Mucosa of gallbladder (tissue), 1 donor: ENCODE measurements at regions not wholly inside any gene's neighbourhood (a gene's known extent, or its start where the extent isn't known, plus 50 kb on each side); places are given as distances from the start of the nearest gene placed in this dataset.
"Not testable (repeated sequence)": the region's sequence is repeated elsewhere in the genome, so short reads cannot be mapped to it uniquely, and the experiment has no call there.

Experiments
- DNase-seq: peaks from one replicate; pipeline ENCODE4 v3.0.0-alpha.2; 2020; ENCODE audit warnings: low spot score
- donor health status: DM: no; HTN: no; CAD: no.

DNA sequence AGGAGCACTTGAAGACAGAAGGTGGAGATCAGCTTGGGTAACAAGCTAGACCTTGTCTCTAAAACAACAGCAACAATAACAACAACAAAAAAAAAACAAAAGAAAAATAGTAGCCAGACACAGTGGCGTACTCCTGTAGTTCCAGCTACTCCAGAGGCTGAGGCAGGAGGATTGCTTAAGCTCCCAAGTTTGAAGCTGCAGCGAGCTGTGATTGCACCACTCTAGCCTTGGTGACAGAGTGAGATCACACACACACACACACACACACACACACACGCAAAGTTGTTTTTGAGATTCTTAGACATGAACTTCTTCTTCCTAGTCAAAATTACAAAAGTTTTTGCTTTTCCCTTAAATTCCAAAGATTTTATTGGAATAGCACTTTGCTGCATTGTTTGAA is 93.0 kb upstream of the IGSF10 start:
- no peak for DNase-seq

GRCh38 chr3:151552589-151552988 is 91.7 kb upstream of the IGSF10 start:
- DNase-seq, result no peak

- DNase-seq, result no peak
These were observed 89.8 kb upstream of the IGSF10 start for GRCh38 chr3:151550642-151551041.

- no peak for DNase-seq
These were observed 89.3 kb upstream of the IGSF10 start for GRCh38 chr3:151550025-151550618.

- DNase-seq, result no peak
These were observed 87.3 kb upstream of the IGSF10 start for GRCh38 chr3:151548195-151548594.

GRCh38 chr3:151544164-151544548 is 83.3 kb upstream of the IGSF10 start:
- no peak for DNase-seq

GRCh38 chr3:151541178-151541577 is 80.3 kb upstream of the IGSF10 start:
- no peak for DNase-seq

DNA sequence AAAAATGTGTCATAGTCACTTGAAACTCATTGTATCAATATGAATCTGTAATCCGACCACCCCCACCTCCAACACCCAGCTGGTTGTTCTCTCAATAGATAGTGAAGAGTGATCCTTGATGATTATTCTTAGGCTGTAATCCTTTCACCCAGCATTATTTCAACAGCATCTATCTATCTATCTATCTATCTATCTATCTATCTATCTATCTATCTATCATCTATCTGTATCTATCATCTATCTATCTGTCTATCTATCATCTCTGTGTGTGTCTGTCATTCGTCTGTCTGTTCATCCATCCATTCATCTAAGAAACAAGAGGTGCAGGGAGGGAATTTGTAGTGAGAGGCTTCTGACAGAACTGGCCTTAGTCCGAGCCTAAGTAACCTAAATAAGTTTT is 78.7 kb upstream of the IGSF10 start:
- no peak for DNase-seq

DNA sequence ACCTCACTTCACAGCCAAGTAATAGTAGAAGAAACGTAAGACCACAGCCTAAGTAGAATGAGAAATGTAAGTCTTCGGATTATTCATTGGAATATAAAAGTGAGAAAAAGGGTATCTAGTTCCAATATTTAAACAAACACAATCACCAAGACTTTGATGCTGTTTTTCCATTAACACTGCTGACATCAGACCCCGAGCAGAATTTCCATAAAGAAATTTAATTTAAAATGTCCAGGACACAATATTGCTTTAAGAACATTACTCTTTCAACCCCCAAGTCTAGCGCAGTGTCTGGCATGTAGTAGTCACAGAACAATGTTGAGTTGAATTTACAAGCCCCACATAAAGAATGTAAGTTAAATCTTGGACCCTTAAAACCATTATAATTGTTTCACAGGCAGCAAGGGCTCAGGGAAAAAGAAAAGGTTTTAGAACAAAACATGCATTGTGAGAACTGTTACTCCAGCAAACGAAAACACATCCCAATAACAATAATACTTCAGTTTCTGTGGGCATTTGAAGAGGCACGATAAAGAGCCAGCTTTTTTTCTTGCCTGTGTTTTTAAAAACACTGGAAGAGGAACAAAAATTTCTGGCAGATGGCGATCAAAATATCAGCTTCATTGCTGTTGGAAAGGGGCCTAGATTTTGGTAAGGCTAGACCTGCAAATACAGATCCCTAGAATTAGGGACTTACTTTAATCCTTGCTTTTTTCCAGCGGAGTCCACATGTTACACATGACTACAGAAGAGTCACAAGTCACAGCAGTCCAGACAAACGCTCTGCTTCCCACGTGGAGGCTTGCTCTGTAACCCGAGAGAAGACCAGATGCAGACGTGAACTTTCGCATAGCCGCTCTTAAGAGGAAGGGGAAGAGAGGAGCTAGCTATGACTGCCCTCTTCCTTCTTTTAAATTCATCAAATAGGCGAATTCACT is 77.9 kb upstream of the IGSF10 start:
- peak; percentile 17 for DNase-seq

- DNase-seq, result no peak
These were observed 76.9 kb upstream of the IGSF10 start for GRCh38 chr3:151537726-151538125.

DNA sequence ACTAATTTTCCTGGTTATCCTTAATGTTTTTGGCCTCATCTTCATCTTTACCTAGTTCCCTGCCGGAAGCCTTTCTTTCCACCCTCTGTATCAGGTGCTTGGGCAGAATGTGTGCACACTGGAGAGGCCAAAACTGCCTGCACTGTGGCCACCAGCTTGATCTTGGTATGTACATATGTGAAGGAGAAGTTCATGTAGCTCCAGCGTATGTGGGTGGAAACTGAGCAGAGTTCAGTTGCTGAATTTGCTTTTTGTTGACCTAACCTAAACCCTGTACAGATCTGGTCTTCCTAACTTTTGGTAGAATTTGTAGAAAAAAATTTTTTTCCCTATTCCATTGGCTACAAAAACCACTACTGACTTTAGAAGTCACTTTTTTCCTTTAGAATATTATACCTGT is 65.9 kb upstream of the IGSF10 start:
- no peak for DNase-seq

DNA sequence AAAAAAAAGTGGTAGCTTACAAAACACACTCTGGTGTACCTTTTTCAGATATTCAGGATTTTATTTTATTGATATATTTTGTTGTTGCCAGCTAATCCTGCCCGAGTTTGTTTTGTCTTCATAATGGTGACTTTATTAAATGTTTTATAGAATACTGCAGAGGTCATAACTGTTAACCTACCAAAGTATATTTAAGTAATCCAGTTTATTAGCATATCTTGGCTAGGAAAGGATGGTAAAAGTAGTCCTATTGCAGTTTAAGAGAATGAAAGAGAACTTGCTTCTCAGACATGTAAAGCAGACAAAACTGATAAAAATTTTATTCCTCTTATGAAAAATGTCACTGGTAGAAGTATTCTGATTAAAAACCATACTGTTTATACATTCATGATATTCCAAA is 59.2 kb upstream of the IGSF10 start:
- DNase-seq, result no peak

DNA sequence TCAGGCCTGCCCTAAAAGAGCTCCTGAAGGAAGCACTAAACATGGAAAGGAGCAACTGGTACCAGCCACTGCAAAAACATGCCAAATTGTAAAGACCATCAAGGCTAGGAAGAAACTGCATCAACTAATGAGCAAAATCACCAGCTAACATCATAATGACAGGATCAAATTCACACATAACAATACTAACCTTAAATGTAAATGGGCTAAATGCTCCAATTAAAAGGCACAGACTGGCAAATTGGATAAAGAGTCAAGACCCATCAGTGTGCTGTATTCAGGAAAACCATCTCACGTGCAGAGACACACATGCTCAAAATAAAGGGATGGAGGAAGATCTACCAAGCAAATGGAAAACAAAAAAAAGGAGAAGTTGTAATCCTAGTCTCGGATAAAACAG is 50.6 kb upstream of the IGSF10 start:
- not testable (repeated sequence) for DNase-seq
